ENCODE measurements at regions not wholly inside any gene's neighbourhood (a gene's known extent, or its start where the extent isn't known, plus 50 kb on each side); places are given as distances from the start of the nearest gene placed in this dataset.

DNA sequence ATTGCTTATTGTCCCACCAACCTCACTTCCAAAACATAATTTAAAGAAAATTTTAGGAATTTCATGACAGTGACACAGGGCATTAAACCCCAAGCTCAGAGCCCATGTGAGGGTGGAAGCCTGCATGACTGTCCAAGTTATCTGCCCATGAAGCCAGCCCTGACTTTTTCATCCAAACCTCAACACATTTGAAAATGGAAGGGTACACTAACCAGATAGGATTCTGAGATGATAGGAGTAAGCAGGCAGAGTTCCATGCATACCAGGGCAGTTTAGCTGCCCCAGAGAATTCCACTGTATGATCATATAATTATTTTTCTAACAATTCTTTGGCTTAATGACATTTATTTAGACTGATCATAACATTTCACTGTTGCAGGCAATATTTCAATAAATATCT, 986.0 kb downstream of the TTLL7 start:
- DNase-seq: no peak
- H3K4me3 ChIP-seq (ENCODE audit: low read length in 3 of 3): no peak overlapping the region
- no peaks in the 10 kb centered on the region for H3K36me3 ChIP-seq (ENCODE audit: control insufficient read depth in 2 of 3, insufficient read depth in 3 of 3, low read length in 3 of 3)
- H3K9ac ChIP-seq (ENCODE audit: low read length in 3 of 3): no peak overlapping the region
- TF ChIP-seq, protein P1, sequence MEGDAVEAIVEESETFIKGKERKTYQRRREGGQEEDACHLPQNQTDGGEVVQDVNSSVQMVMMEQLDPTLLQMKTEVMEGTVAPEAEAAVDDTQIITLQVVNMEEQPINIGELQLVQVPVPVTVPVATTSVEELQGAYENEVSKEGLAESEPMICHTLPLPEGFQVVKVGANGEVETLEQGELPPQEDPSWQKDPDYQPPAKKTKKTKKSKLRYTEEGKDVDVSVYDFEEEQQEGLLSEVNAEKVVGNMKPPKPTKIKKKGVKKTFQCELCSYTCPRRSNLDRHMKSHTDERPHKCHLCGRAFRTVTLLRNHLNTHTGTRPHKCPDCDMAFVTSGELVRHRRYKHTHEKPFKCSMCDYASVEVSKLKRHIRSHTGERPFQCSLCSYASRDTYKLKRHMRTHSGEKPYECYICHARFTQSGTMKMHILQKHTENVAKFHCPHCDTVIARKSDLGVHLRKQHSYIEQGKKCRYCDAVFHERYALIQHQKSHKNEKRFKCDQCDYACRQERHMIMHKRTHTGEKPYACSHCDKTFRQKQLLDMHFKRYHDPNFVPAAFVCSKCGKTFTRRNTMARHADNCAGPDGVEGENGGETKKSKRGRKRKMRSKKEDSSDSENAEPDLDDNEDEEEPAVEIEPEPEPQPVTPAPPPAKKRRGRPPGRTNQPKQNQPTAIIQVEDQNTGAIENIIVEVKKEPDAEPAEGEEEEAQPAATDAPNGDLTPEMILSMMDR (IDR thresholded peaks at IDR 0.05; ENCODE audit: borderline replicate concordance, extremely low read depth, insufficient read depth): no peak
- no peak overlapping the region for H3K27ac ChIP-seq (ENCODE audit: low read depth in 2 of 2, low read length in 2 of 2)
- H3K9me3 ChIP-seq (ENCODE audit: control insufficient read depth in 2 of 3, insufficient read depth in 1 of 3, low read length in 3 of 3): no peaks in the 10 kb centered on the region
- no peak for FAIRE-seq
- H3K4me1 ChIP-seq (ENCODE audit: control insufficient read depth in 2 of 3, insufficient read depth in 2 of 3, low read depth in 1 of 3, low read length in 3 of 3): no peaks in the 10 kb centered on the region
- no peaks in the 10 kb centered on the region for H3K27me3 ChIP-seq (ENCODE audit: control insufficient read depth, insufficient read depth, low read length)
- intact Hi-C loops (cut with DNase I): no loop called here

DNA sequence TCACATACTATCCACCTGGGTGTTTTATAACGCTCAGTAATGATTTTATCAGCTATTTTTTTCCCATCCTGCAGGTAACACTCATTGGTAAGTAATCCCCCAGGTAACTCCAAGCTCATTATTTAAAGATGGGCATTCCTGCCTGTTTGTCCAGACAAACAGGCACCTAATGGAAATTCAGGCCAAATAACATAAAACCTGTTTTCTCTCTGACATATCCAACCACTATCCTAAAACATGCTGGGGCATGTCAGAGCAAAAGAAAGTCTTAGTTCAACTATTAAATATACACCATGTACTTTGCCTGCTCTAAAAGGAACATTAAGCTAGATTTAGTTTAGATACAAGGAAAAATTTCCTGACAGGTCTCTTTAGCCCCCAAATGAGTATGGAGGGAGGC, 987.7 kb downstream of the TTLL7 start:
- H3K4me3 ChIP-seq (ENCODE audit: low read length in 3 of 3): no peak overlapping the region
- H3K36me3 ChIP-seq (ENCODE audit: control insufficient read depth in 2 of 3, insufficient read depth in 3 of 3, low read length in 3 of 3): no peaks in the 10 kb centered on the region
- FAIRE-seq (no peak), DNase-seq (no peak)
- H3K4me1 ChIP-seq (ENCODE audit: control insufficient read depth in 2 of 3, insufficient read depth in 2 of 3, low read depth in 1 of 3, low read length in 3 of 3): no peaks in the 10 kb centered on the region
- TF ChIP-seq, protein P1 (IDR thresholded peaks at IDR 0.05; ENCODE audit: borderline replicate concordance, extremely low read depth, insufficient read depth): no peak
- intact Hi-C loops (cut with DNase I): no loop called here
- H3K27me3 ChIP-seq (ENCODE audit: control insufficient read depth, insufficient read depth, low read length): no peaks in the 10 kb centered on the region
- H3K9ac ChIP-seq (ENCODE audit: low read length in 3 of 3): no peak overlapping the region
- no peak overlapping the region for H3K27ac ChIP-seq (ENCODE audit: low read depth in 2 of 2, low read length in 2 of 2)
- H3K9me3 ChIP-seq (ENCODE audit: control insufficient read depth in 2 of 3, insufficient read depth in 1 of 3, low read length in 3 of 3): no peaks in the 10 kb centered on the region

DNA sequence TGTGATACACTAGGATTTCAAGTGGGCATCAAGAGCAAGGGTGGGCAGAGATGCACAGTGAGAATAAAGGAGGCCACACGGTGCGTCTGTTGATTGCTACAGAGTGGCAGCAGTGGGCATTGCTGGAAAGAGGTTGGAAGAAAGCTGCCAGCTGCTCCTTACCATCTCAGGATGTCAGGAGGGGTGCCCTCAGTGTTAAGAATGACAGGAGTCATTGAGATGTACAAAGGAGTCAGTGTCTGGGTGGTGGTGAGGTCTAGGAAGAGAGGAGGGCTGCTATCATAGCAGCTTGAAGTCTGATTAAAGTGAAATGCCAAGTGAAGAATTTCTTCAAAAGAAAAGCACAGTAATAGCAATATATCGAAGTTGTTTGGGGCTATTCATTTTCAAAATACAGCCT, 992.7 kb downstream of the TTLL7 start:
- TF ChIP-seq, protein P1 (IDR thresholded peaks at IDR 0.05; ENCODE audit: borderline replicate concordance, extremely low read depth, insufficient read depth): no peak
- FAIRE-seq (no peak), DNase-seq (no peak)
- no peaks in the 10 kb centered on the region for H3K9me3 ChIP-seq (ENCODE audit: control insufficient read depth in 2 of 3, insufficient read depth in 1 of 3, low read length in 3 of 3)
- H3K9ac ChIP-seq (ENCODE audit: low read length in 3 of 3): no peak overlapping the region
- H3K36me3 ChIP-seq (ENCODE audit: control insufficient read depth in 2 of 3, insufficient read depth in 3 of 3, low read length in 3 of 3): no peaks in the 10 kb centered on the region
- no peaks in the 10 kb centered on the region for H3K27me3 ChIP-seq (ENCODE audit: control insufficient read depth, insufficient read depth, low read length)
- no peak overlapping the region for H3K27ac ChIP-seq (ENCODE audit: low read depth in 2 of 2, low read length in 2 of 2)
- no peak overlapping the region for H3K4me3 ChIP-seq (ENCODE audit: low read length in 3 of 3)
- intact Hi-C loops (cut with DNase I): no loop called here
- no peaks in the 10 kb centered on the region for H3K4me1 ChIP-seq (ENCODE audit: control insufficient read depth in 2 of 3, insufficient read depth in 2 of 3, low read depth in 1 of 3, low read length in 3 of 3)

DNA sequence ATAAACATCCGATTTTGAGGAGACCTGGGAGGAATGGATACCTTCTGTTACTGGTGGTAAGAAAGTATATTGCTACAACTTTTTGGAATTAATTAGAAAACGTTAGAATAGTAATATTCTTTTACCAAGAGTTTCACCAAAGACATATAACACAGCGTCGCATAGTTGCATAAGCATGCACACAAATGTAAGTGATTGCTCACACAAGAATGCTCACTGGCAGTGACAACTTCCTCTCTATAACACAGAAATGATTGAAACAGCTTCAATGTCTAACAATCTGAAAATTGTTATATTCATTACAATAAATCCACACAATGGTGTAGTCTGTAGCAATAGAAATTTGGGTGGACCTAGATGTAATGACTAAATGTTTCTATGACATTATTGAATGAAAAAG, 998.6 kb downstream of the TTLL7 start:
- H3K9ac ChIP-seq (ENCODE audit: low read length in 3 of 3): no peak overlapping the region
- intact Hi-C loops (cut with DNase I): no loop called here
- no peak overlapping the region for H3K27ac ChIP-seq (ENCODE audit: low read depth in 2 of 2, low read length in 2 of 2)
- H3K9me3 ChIP-seq (ENCODE audit: control insufficient read depth in 2 of 3, insufficient read depth in 1 of 3, low read length in 3 of 3): no peaks in the 10 kb centered on the region
- TF ChIP-seq, protein P1 (IDR thresholded peaks at IDR 0.05; ENCODE audit: borderline replicate concordance, extremely low read depth, insufficient read depth): no peak
- no peak for DNase-seq
- H3K36me3 ChIP-seq (ENCODE audit: control insufficient read depth in 2 of 3, insufficient read depth in 3 of 3, low read length in 3 of 3): no peaks in the 10 kb centered on the region
- no peak overlapping the region for H3K4me3 ChIP-seq (ENCODE audit: low read length in 3 of 3)
- H3K27me3 ChIP-seq (ENCODE audit: control insufficient read depth, insufficient read depth, low read length): no peaks in the 10 kb centered on the region
- FAIRE-seq: no peak
- H3K4me1 ChIP-seq (ENCODE audit: control insufficient read depth in 2 of 3, insufficient read depth in 2 of 3, low read depth in 1 of 3, low read length in 3 of 3): no peaks in the 10 kb centered on the region
